ENCODE measurements at regions not wholly inside any gene's neighbourhood (a gene's known extent, or its start where the extent isn't known, plus 50 kb on each side); places are given as distances from the start of the nearest gene placed in this dataset.

- H4K20me1 ChIP-seq (ENCODE audit: control insufficient read depth, extremely low read depth, insufficient read depth, low read length): no peaks in the 10 kb centered on the region
- no peaks in the 10 kb centered on the region for H3K36me3 ChIP-seq (ENCODE audit: control insufficient read depth, insufficient read depth, low read length)
- no peak overlapping the region for H2AFZ ChIP-seq (ENCODE audit: low read length)
- TF ChIP-seq EZH2 (IDR thresholded peaks at IDR 0.05; ENCODE audit: low read length, missing control alignments): no peak
- TF ChIP-seq, protein P1, sequence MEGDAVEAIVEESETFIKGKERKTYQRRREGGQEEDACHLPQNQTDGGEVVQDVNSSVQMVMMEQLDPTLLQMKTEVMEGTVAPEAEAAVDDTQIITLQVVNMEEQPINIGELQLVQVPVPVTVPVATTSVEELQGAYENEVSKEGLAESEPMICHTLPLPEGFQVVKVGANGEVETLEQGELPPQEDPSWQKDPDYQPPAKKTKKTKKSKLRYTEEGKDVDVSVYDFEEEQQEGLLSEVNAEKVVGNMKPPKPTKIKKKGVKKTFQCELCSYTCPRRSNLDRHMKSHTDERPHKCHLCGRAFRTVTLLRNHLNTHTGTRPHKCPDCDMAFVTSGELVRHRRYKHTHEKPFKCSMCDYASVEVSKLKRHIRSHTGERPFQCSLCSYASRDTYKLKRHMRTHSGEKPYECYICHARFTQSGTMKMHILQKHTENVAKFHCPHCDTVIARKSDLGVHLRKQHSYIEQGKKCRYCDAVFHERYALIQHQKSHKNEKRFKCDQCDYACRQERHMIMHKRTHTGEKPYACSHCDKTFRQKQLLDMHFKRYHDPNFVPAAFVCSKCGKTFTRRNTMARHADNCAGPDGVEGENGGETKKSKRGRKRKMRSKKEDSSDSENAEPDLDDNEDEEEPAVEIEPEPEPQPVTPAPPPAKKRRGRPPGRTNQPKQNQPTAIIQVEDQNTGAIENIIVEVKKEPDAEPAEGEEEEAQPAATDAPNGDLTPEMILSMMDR (conservative IDR thresholded peaks at IDR 0.05 in 1 of 2, IDR thresholded peaks at IDR 0.05 in 1 of 2; ENCODE audit: low read depth in 1 of 2, low read length in 2 of 2): no peak
- H3K9me3 ChIP-seq (ENCODE audit: control insufficient read depth, insufficient read depth, low read depth, low read length): no peaks in the 10 kb centered on the region
- H3K27me3 ChIP-seq (ENCODE audit: control insufficient read depth, insufficient read depth, low read length): no peaks in the 10 kb centered on the region
- H3K9ac ChIP-seq (ENCODE audit: insufficient read depth, low read length): no peak overlapping the region
- H3K4me1 ChIP-seq (ENCODE audit: control insufficient read depth, extremely low read depth, insufficient read depth, low read length): no peaks in the 10 kb centered on the region
- no peaks in the 10 kb centered on the region for H3K79me2 ChIP-seq (ENCODE audit: control insufficient read depth, insufficient read depth, low read length)
- H3K4me3 ChIP-seq (replicated peaks in 1 of 4; ENCODE audit: control extremely low read depth in 1 of 4, insufficient read depth in 1 of 4, low read depth in 3 of 4, low read length in 4 of 4): no peak overlapping the region
- H3K4me2 ChIP-seq (ENCODE audit: extremely low read depth, insufficient read depth, low read length): no peak overlapping the region
- no peak overlapping the region for H3K27ac ChIP-seq (ENCODE audit: insufficient read depth, low read length)
- no peak for DNase-seq (ENCODE audit: low read depth in 2 of 2)
Observed at GRCh38 chr13:55583953-55584593, 1556.6 kb upstream of the PRR20A start.

- Histone ChIP-seq H3K4me2 (ENCODE audit: extremely low read depth, insufficient read depth, low read length) (no peak overlapping the region), H3K36me3 (ENCODE audit: control insufficient read depth, insufficient read depth, low read length) (no peaks in the 10 kb centered on the region), H3K27ac (ENCODE audit: insufficient read depth, low read length) (no peak overlapping the region), H4K20me1 (ENCODE audit: control insufficient read depth, extremely low read depth, insufficient read depth, low read length) (no peaks in the 10 kb centered on the region), H3K79me2 (ENCODE audit: control insufficient read depth, insufficient read depth, low read length) (no peaks in the 10 kb centered on the region), H2AFZ (ENCODE audit: low read length) (no peak overlapping the region), H3K9me3 (ENCODE audit: control insufficient read depth, insufficient read depth, low read depth, low read length) (no peaks in the 10 kb centered on the region), H3K27me3 (ENCODE audit: control insufficient read depth, insufficient read depth, low read length) (no peaks in the 10 kb centered on the region), H3K9ac (ENCODE audit: insufficient read depth, low read length) (no peak overlapping the region), H3K4me3 (replicated peaks in 1 of 4; ENCODE audit: control extremely low read depth in 1 of 4, insufficient read depth in 1 of 4, low read depth in 3 of 4, low read length in 4 of 4) (no peak overlapping the region), H3K4me1 (ENCODE audit: control insufficient read depth, extremely low read depth, insufficient read depth, low read length) (no peaks in the 10 kb centered on the region)
- TF ChIP-seq, protein P1 (conservative IDR thresholded peaks at IDR 0.05 in 1 of 2, IDR thresholded peaks at IDR 0.05 in 1 of 2; ENCODE audit: low read depth in 1 of 2, low read length in 2 of 2): no peak
- TF ChIP-seq EZH2 (IDR thresholded peaks at IDR 0.05; ENCODE audit: low read length, missing control alignments): no peak
- no peak for DNase-seq (ENCODE audit: low read depth in 2 of 2)
Observed at GRCh38 chr13:55602784-55603183, 1537.9 kb upstream of the PRR20A start.

DNA sequence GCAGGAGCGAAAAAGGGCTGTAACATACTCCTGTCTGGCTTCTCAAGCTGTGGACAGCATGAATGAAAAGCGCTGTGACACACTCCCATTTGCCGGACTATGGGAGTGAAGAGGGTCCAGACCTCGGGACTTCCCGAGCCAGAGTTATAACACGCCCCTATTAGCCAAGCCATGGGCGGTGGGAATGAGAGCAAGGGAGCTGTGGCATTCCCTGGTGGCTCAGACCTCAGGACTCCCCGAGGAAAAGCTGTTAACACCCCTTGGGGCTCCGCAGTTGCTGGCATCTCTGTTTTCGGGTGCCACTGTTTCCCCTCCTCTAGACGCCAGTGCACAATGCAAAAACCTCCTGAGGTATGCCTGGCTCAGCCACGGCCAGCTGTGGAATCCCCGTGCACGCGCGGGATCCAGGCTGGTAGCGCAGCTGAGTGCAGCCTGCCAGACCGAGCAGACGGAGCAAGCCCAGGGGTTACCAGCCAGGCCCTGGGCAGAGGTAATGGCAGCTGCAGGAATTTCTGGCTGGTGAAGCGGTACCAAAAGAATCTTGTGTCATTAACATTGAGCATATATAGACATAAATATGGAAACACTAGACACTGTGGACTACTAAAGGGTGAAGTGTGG, 1534.6 kb upstream of the PRR20A start:
- TF ChIP-seq EZH2 (IDR thresholded peaks at IDR 0.05; ENCODE audit: low read length, missing control alignments): no peak
- TF ChIP-seq, protein P1 (conservative IDR thresholded peaks at IDR 0.05 in 1 of 2, IDR thresholded peaks at IDR 0.05 in 1 of 2; ENCODE audit: low read depth in 1 of 2, low read length in 2 of 2): no peak
- H3K36me3 ChIP-seq (ENCODE audit: control insufficient read depth, insufficient read depth, low read length): no peaks in the 10 kb centered on the region
- H3K4me2 ChIP-seq (ENCODE audit: extremely low read depth, insufficient read depth, low read length): no peak overlapping the region
- no peak overlapping the region for H3K27ac ChIP-seq (ENCODE audit: insufficient read depth, low read length)
- H3K4me1 ChIP-seq (ENCODE audit: control insufficient read depth, extremely low read depth, insufficient read depth, low read length): no peaks in the 10 kb centered on the region
- H3K27me3 ChIP-seq (ENCODE audit: control insufficient read depth, insufficient read depth, low read length): no peaks in the 10 kb centered on the region
- H3K79me2 ChIP-seq (ENCODE audit: control insufficient read depth, insufficient read depth, low read length): no peaks in the 10 kb centered on the region
- no peaks in the 10 kb centered on the region for H4K20me1 ChIP-seq (ENCODE audit: control insufficient read depth, extremely low read depth, insufficient read depth, low read length)
- no peak overlapping the region for H3K4me3 ChIP-seq (replicated peaks in 1 of 4; ENCODE audit: control extremely low read depth in 1 of 4, insufficient read depth in 1 of 4, low read depth in 3 of 4, low read length in 4 of 4)
- no peak for DNase-seq (ENCODE audit: low read depth in 2 of 2)
- H3K9me3 ChIP-seq (ENCODE audit: control insufficient read depth, insufficient read depth, low read depth, low read length): no peaks in the 10 kb centered on the region
- H3K9ac ChIP-seq (ENCODE audit: insufficient read depth, low read length): no peak overlapping the region
- H2AFZ ChIP-seq (ENCODE audit: low read length): no peak overlapping the region
